ENCODE measurements at regions not wholly inside any gene's neighbourhood (a gene's known extent, or its start where the extent isn't known, plus 50 kb on each side); places are given as distances from the start of the nearest gene placed in this dataset.

GRCh38 chr2:181152226-181152625 is 171.8 kb downstream of the UBE2E3 start:
- POLR2A ChIA-PET = no interaction called here
- peaks cover 0 to 4% of the 10 kb centered on the region in 2 experiments; a peak in 1 of 4 replicates for H3K9me3 ChIP-seq (ENCODE audit: control insufficient read depth in 1 of 2, insufficient read depth in 1 of 2, low read depth in 1 of 2, low read length in 2 of 2)
- no peak overlapping the region for H3K9ac ChIP-seq (ENCODE audit: low read length)
- no peak overlapping the region for H3K4me3 ChIP-seq (replicated peaks in 1 of 2; ENCODE audit: low read depth in 1 of 2, low read length in 2 of 2)
- no peak overlapping the region for H3K4me2 ChIP-seq (ENCODE audit: low read length)
- ATAC-seq (no peak), DNase-seq (ENCODE audit: low read depth, low spot score) (no peak)
- H3K36me3 ChIP-seq (ENCODE audit: control insufficient read depth in 1 of 2, insufficient read depth in 2 of 2, low read length in 2 of 2) = no peaks in the 10 kb centered on the region
- no peak overlapping the region for H3K27ac ChIP-seq (ENCODE audit: low read depth, low read length)
- H2AFZ ChIP-seq (ENCODE audit: low read depth, low read length, poor library complexity, severe bottlenecking) = no peak overlapping the region
- intact Hi-C loops (cut with micrococcal nuclease) = no loop called here
- no peaks in the 10 kb centered on the region for H3K4me1 ChIP-seq (ENCODE audit: control insufficient read depth in 1 of 2, insufficient read depth in 2 of 2, low read length in 2 of 2)
- CTCF ChIA-PET = no interaction called here
- H3K79me2 ChIP-seq (ENCODE audit: insufficient read depth, low read length) = no peaks in the 10 kb centered on the region
- no TSS peak for BruUV-seq (replicated peaks)
- no peak for TF ChIP-seq EGR1 (IDR thresholded peaks at IDR 0.05; ENCODE audit: low read depth)
- no peak for TF ChIP-seq POLR2A (IDR thresholded peaks at IDR 0.05; ENCODE audit: borderline replicate concordance, extremely low read depth, insufficient read depth, insufficient read length)
- no peak for TF ChIP-seq CTCF (IDR thresholded peaks at IDR 0.05 in 2 of 3, conservative IDR thresholded peaks at IDR 0.05 in 1 of 3; ENCODE audit: borderline replicate concordance in 1 of 3, insufficient read depth in 1 of 3, low read depth in 2 of 3, low read length in 2 of 3)
- no peak for TF ChIP-seq ZBTB33 (IDR thresholded peaks at IDR 0.05; ENCODE audit: extremely low read depth, insufficient replicate concordance, low read length)
- no peak for TF ChIP-seq RAD21 (IDR thresholded peaks at IDR 0.05; ENCODE audit: low read depth)
- no peak for TF ChIP-seq EZH2phosphoT487 (IDR thresholded peaks at IDR 0.05; ENCODE audit: borderline replicate concordance)
- no peak for TF ChIP-seq ZFX (IDR thresholded peaks at IDR 0.05)
- TF ChIP-seq CEBPB (IDR thresholded peaks at IDR 0.05; ENCODE audit: low read depth) = no peak
- no peak for TF ChIP-seq POLR2AphosphoS5 (IDR thresholded peaks at IDR 0.05; ENCODE audit: low read depth, low read length)
- no peak for TF ChIP-seq TCF7L2 (IDR thresholded peaks at IDR 0.05; ENCODE audit: borderline replicate concordance, extremely low read depth, insufficient read depth, insufficient read length)
- no peak for TF ChIP-seq SIN3A (IDR thresholded peaks at IDR 0.05; ENCODE audit: low read depth)
- TF ChIP-seq ELF1 (IDR thresholded peaks at IDR 0.05; ENCODE audit: borderline replicate concordance, low read depth) = no peak
- TF ChIP-seq FOSL1 (IDR thresholded peaks at IDR 0.05; ENCODE audit: low read depth) = no peak
- TF ChIP-seq CBX3 (IDR thresholded peaks at IDR 0.05; ENCODE audit: low read depth) = no peak
- TF ChIP-seq SP1 (IDR thresholded peaks at IDR 0.05; ENCODE audit: low read depth) = no peak
- RAD21 ChIA-PET (ENCODE audit: low non-redundant PET in 1 of 2, low total read pairs in 2 of 2, uncharacterized antibody in 2 of 2, unreplicated experiment in 2 of 2) = no interaction called here
- no peaks in the 10 kb centered on the region for H4K20me1 ChIP-seq (ENCODE audit: insufficient read depth)
- no peaks in the 10 kb centered on the region for H3K9me2 ChIP-seq (ENCODE audit: insufficient read depth)
- no peaks in the 10 kb centered on the region for H3K27me3 ChIP-seq (ENCODE audit: insufficient read depth, low read length)

Data from HCT116 (cell line).